Right atrium auricular region (tissue), 2 donors: ENCODE measurements at regions not wholly inside any gene's neighbourhood (a gene's known extent, or its start where the extent isn't known, plus 50 kb on each side); places are given as distances from the start of the nearest gene placed in this dataset.
"Not testable (repeated sequence)": the region's sequence is repeated elsewhere in the genome, so short reads cannot be mapped to it uniquely, and the experiment has no call there.

ENCODE experiments used
- DNase-seq: peaks from one replicate; pipeline ENCODE4 v3.0.0-alpha.2; 2019; ENCODE audit warnings: low spot score
- H3K27ac ChIP-seq, 2 donors: fragments of 200-600 bp; sonication (generic); 1 replicate in 1 of 2; 2 replicates in 1 of 2; pipeline ENCODE4 v1.5.1; 2016 to 2019
- H3K27me3 ChIP-seq, 2 donors: fragments of 200-600 bp; sonication (generic); one replicate each; pipeline versions ENCODE4 v1.5.1 to v1.6.0; 2017 to 2019
- H3K36me3 ChIP-seq: fragments of 200-600 bp; sonication (generic); one replicate; pipeline ENCODE4 v1.5.1; 2016
- H3K4me1 ChIP-seq, 2 donors: fragments of 200-600 bp; sonication (generic); one replicate each; pipeline versions ENCODE4 v1.5.1 to v1.6.0; 2017 to 2019
- H3K4me3 ChIP-seq, 2 donors: fragments of 200-600 bp; sonication (generic); 1 replicate in 1 of 2; 2 replicates in 1 of 2; pipeline ENCODE4 v1.5.1; 2017 to 2019; ENCODE audit warnings: mild to moderate bottlenecking in 1 of 2, moderate library complexity in 1 of 2
- H3K9me3 ChIP-seq, 2 donors: fragments of 200-600 bp; sonication (generic); one replicate each; pipeline ENCODE4 v1.5.1; 2019
- CTCF ChIP-seq, 2 donors: fragments of 200-600 bp; sonication (generic); IDR thresholded peaks; one replicate each; pipeline ENCODE4 v1.5.1; 2019; ENCODE audit warnings: antibody characterized with exemption in 2 of 2

DNA sequence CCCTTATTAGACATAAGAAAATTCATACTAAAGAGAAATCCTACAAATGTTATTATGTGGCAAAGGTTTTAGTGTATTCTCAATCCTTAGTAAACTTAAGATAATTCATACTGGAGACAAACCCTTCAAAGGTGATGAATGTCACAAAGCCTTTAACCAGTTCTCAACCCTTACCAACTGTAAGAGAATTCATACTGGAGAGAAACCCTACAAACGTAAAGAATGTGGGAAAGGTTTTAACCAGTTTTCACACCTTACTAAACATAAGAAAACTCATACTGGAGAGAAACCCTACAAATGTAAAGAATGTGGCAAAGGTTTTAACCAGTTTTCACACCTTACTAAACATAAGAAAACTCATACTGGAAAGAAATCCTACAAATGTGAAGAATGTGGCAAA is 93.2 kb downstream of the ZNF680 start:
- no peak overlapping the region for H3K27ac ChIP-seq
- H3K4me3 ChIP-seq: no peak overlapping the region
- H3K4me1 ChIP-seq: peaks cover 0 to under 1% of the 10 kb centered on the region in 2 donors
- no peaks in the 10 kb centered on the region for H3K27me3 ChIP-seq
- H3K36me3 ChIP-seq: no peaks in the 10 kb centered on the region
- TF ChIP-seq CTCF (IDR thresholded peaks at IDR 0.05): no peak
- no peak for DNase-seq
- peaks cover 0 to 26% of the 10 kb centered on the region in 2 donors for H3K9me3 ChIP-seq

DNA sequence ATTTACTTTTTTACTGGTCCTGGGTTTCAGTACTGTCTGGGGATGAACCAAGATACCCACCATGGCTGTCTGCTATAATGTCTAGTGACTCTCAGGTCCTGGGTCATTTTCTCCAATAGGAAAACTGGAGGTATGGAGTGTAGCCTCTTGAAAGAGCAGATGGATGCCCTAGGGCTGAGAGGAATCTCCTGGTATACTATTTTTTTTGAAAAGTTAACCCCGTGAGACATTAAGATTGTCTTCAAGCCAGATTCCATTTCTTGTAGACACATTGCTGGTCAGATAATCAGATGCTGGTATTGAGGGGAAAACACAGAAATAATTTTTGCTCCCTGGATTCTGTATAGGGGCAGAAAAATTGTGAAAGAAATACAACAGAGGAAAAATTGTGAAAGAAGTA is 97.3 kb downstream of the ZNF680 start:
- peaks cover 0 to 8% of the 10 kb centered on the region in 2 donors for H3K4me1 ChIP-seq
- TF ChIP-seq CTCF (IDR thresholded peaks at IDR 0.05): no peak
- H3K4me3 ChIP-seq: no peak overlapping the region
- H3K27me3 ChIP-seq: no peaks in the 10 kb centered on the region
- H3K36me3 ChIP-seq: no peaks in the 10 kb centered on the region
- H3K9me3 ChIP-seq: peaks cover 0 to 23% of the 10 kb centered on the region in 2 donors
- no peak overlapping the region for H3K27ac ChIP-seq
- DNase-seq: no peak

- Histone ChIP-seq H3K27me3 (no peaks in the 10 kb centered on the region), H3K36me3 (no peaks in the 10 kb centered on the region), H3K4me1 (peaks cover 0 to 8% of the 10 kb centered on the region in 2 donors), H3K4me3 (peak overlapping the region; percentile 26 to 69), H3K9me3 (peaks cover 0 to 6% of the 10 kb centered on the region in 2 donors), H3K27ac (peak overlapping the region in 1 of 2 donors; percentile 44)
- peak; percentile 67 for DNase-seq
- no peak for TF ChIP-seq CTCF (IDR thresholded peaks at IDR 0.05)
These were observed 99.1 kb downstream of the ZNF680 start for GRCh38 chr7:64463636-64464375.

GRCh38 chr7:64459858-64460257 is 103.0 kb downstream of the ZNF680 start:
- not testable (repeated sequence) for H3K27ac ChIP-seq, DNase-seq, H3K36me3 ChIP-seq, H3K4me1 ChIP-seq, H3K4me3 ChIP-seq, H3K27me3 ChIP-seq, H3K9me3 ChIP-seq

- Histone ChIP-seq H3K27me3 (no peaks in the 10 kb centered on the region), H3K36me3 (no peaks in the 10 kb centered on the region), H3K9me3 (peaks cover 0 to 11% of the 10 kb centered on the region in 2 donors), H3K4me3 (no peak overlapping the region), H3K4me1 (no peaks in the 10 kb centered on the region), H3K27ac (no peak overlapping the region)
- TF ChIP-seq CTCF (IDR thresholded peaks at IDR 0.05): no peak
- no peak for DNase-seq
These were observed 119.8 kb downstream of the ZNF736 start for GRCh38 chr7:64433590-64433989.

- TF ChIP-seq CTCF (IDR thresholded peaks at IDR 0.05): no peak
- DNase-seq: no peak
- Histone ChIP-seq H3K36me3 (no peaks in the 10 kb centered on the region), H3K27ac (no peak overlapping the region), H3K4me1 (no peaks in the 10 kb centered on the region), H3K9me3 (peaks cover 0 to 11% of the 10 kb centered on the region in 2 donors), H3K27me3 (no peaks in the 10 kb centered on the region), H3K4me3 (no peak overlapping the region)
These were observed 118.1 kb downstream of the ZNF736 start for GRCh38 chr7:64431838-64432237.
